ENCODE measurements at regions not wholly inside any gene's neighbourhood (a gene's known extent, or its start where the extent isn't known, plus 50 kb on each side); places are given as distances from the start of the nearest gene placed in this dataset.
A peak's percentile ranks its signal among the peaks of the same experiment; 100 is the strongest.

DNA sequence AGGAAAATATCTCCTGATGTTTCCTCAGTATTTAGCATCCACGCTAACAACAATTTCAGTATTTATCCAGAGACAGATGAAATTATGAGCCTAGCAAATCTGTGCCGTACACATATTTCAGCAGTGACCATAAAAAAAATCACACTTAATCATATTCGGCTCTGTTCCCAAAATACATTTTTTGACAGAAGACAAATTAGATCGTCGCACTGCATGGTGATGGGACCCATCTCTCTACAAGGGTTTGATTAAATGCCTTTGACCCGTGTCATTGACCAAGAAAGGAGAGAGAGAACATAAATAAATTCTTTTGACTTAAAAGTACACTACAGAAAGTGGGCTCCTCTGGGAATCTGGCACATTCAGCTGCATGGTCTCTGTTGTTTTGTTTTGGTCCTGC, 215.3 kb upstream of the SEMA6D start:
- no peak for DNase-seq

DNA sequence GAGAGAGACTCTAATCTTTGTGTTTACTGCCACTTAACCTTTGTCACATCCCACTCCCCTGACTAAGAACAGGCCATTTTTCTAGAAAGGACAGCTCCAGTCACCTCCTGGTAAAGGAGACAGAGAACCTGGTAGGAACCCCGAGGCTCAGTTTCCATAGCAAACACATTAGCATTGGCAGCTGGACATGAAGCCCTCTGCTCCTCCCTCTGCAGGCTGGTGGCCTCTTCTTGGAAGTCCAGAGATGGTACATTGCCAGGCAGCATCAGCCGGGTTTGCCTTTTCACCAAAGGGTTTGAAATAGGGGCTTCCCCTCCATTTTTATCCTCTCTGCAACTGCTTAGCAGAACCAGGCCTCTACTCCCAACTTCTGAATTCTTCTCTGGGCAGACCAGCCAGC, 213.4 kb upstream of the SEMA6D start:
- DNase-seq, result no peak

DNA sequence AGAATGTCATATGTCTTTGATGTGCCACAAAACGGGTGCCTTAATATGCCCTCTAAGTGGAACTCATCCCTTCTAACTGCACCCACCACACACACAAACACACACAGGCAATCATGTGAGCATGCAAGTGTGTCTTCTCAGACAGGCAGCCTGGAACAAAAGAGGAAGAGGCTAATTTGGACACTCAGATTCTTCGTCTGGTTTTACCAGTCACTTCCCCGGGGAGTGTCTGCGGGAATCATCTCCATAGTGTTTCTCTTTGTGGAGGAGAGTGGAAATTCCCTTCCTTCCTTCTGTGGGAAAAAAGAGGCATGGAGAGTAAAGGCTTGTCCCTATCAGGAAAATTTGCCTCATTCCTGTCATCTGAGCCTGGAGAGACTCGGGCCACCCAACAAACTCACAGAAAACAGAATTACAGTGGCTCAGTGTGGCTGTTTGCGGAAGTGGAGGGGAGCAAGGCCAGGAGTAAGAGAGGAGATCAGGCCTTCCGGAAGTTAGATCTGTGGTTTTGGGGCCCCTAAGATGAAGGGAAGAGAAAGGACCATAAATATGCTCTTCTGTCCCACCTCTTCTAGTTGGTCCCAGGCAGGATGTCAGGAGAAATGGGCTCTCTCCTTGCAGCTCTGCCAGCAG, 212.6 kb upstream of the SEMA6D start:
- DNase-seq, result no peak

DNA sequence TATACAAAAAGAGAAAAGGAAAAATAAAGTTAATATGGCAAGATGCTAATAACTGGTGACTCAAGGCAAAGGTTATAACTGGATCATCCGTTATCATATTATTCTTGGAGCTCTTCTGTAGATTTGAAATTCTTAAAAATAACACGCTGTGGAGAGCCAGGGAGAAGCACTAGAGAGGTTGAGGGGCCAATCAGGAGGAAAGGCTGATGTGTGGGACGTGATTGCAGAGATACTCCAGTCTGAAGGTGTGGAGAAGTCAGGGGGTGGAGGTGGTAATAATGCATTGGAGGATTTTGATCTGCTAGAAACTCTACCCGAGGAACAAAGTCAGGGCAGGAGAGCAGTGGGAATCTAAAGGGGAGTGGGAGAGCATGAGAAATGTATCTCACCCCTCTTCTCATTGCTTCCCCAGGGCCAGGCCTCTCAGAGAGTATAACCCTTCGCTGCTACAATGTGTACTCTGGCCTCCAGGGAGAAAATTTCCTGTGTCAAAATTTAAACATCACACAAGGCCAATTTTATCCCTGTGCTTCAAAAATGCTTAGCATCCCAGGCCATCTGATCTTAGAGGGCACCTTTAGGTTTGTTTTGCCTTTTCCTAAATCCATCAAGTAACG, 211.5 kb upstream of the SEMA6D start:
- no peak for DNase-seq

DNA sequence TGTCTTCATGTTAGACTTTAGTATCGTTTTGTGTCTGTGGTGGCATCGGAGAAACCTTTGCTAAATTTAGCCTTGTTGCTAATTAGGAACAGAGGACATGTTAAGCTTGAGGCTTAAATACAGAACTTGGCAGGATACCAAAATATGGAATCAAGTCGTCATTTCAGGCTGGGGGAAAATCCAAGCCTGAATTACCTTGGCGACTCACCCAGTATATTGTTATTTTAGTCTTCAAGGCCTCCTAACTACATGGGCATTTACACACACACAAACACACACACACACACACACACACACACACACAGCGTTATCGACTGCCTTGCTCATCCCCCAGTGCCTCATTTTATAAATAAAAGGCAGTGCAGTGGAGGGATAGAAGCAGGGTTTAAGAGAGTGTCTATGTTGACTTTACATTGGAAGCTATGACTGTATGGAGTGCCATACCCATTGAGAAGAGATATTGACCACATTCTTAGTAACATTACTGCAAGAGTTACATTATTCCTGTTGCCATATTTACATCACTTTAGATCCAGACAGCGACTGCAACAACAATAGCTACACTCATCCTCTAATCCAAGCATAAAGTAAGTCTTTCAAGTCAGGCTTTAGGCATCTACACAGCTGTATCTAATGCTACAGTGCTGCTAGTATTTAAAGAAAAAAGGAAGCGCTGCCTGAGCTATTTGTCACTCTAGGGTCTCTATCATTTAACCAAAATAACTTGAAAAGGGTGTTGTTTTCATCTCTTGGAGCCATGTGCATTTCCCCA, 210.8 kb upstream of the SEMA6D start:
- no peak for DNase-seq

DNA sequence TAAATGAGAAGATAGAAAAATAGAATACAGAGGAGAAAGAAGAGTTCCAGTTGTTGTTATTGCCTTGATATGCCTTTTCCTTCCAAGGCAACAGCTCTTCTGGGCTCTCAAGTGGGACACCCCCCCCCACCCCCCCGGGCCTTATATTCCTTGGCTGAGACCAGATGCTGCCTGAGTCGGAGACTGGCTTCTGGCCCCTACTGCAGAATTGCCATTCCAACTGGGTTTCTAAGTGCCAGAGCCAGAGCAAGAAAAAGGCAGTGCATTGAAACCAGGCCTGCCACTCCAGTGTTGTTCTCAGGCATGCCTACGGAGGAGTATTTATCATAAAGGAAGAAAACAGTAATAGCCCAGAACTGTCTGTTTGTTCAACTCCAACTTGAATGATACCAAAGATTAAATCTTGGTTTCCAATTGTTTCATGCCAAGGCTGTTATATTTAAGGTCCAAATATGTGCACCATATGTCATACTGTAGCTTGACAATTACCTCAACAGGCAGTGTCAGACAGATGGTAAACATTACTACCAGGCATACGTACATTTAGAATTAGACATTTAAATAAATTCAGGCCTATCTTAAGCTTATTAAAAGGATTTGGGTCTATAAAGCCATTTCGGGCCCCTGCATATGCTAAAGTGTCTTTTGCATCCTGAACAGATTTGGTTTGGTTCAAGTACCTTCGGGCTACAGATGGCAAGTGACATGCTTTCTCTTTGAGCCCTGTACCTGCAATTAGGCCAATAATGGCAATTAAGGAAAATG, 209.9 kb upstream of the SEMA6D start:
- DNase-seq, result no peak

DNA sequence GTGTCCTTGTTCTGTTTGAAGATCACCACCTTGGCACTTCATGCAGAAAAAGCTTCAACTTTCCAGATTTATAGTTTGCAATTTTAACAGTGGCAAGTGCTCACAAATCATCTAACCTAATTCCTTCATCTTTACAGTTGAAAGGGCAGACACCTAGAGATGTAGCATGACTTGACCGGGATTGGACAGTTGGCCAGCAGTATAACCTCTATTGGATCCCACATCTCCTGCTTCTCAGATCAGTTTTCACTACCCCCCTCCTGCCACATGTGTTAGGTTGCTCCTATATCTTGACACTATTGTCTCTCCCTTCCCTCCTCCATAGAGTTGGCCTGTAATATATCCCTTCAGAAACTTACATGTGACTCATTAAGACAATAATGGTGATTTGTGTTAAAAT, 206.0 kb upstream of the SEMA6D start:
- no peak for DNase-seq

DNA sequence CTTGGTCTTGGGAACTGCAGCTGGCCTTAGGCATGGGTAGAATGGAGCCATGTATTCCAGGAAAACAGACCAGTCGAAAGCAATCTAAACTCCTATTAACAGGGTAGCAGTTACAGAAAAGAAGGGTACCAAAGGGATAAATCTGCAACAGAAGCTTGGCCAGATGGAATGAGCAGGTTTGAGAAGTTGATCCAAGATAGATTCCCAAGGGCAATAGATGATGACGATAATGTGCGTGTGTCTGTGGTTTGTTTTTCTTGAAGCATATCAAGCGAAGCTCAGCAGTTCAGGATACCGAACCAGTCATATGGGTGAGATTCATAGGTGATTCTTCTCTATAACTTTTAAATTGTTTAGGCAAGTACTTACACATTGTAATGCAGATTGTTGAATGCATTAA, 203.8 kb upstream of the SEMA6D start:
- no peak for DNase-seq

DNA sequence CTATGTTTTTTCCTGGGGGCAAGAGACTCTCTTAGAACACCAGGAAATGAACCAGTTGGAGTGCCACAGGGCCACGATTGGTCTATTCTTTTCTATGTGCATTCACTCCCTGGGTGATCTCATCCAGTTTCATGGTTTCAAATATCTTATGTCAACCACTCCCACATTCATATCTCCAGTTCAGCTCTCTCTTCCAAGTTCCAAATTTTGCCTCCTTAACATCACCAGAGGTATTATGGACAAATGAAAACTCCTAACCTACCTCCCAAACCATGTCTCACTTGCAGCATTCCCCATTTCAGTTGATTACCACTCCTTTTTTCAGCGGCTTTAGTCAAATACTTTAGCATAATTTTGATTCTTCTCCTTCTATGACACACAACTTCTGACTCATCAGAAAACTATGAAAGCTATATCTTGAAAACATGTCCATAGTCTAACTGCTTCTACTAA, 203.1 kb upstream of the SEMA6D start:
- no peak for DNase-seq

DNA sequence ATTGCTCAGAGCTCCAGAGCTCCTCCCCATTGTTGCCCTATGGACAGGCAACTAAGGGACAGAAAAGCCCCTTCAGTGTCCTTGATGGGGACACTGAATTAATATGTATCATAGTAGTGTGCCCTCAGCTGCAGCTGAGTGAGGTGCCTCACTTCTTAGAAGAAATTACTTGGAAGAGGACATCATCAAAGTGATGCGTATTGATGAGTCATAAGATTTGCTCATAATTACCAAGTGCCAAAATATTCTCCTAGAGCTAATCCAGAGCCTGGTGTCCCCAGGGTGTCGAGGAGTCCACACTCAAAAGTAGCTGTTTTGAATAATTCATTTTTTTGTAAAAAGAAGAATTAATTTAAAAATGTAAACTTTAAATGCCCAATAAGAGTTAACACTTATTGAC, 200.7 kb upstream of the SEMA6D start:
- no peak for DNase-seq

DNA sequence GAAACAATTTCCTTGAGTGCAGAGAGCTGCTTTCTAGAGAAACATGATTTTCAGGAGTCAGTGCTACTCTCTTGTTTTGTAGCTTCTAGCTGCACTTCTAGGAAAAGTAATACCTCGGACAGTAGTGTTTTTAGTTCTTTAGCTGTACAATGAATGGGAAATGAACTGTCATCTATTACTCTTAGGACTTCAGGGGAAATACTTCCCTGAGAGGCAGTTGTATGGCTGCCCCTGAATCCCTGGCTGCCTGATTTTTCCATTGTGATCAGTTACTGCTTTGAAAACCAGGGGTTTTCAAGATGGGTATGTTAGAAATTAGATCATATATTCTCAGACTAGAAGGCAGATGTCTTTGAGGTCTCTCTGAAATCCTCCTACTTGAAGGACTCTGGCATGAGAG, 200.3 kb upstream of the SEMA6D start:
- DNase-seq, result no peak

DNA sequence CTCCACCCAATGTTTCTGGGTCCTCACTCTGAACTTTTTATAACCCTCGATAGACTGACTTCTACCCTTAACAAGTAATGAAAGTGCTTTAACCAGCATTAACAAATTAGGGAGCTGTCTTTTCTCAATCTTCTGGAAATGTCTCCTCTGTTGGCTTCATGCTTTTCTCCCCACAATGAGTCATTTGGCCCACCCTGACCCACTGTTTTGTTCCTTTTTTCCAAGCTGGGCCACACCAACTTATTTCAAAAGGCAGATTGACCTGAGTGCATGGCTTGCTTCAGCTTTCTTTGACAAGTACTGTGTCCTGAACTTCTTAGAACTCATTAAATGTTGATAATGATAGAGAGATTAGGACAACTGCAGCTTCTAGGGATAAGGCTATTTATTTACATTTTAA, 199.6 kb upstream of the SEMA6D start:
- DNase-seq, result no peak

DNA sequence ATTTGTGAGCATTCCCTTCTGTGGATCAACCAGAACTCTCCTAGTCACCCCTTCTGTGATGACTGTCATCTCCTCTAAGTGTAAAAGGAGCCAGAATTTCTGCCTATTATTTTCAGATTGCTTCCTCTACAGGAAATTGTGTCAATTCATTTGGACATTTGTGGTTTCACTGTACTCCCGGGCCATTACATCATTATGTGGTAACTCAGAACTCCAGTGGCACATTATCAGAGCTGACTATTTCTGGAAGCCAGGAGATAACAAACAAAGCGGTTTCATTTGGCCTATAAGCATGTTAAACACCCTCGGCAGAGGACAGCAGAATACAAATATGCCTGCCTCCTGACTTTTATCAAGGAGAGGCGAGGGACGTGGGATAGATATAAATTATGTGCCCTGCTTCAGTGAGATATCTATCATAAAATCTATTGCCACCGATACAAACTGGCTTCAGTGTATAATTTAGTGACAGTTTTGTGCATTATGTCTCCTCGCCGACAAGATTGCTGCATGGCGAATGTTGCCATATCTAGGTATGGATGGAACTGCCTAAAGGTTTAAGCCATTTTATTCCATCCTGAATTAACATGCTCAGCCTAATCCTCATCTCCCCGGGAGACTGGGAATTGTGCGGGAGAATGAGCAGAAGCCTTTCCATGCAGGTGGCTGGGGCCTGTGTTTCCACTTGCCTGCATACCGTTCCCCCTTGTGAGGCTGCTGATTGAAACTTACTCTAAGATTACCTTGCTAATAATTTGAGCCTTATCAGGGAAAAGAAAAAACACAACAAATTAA, 193.4 kb upstream of the SEMA6D start:
- DNase-seq, result no peak

DNA sequence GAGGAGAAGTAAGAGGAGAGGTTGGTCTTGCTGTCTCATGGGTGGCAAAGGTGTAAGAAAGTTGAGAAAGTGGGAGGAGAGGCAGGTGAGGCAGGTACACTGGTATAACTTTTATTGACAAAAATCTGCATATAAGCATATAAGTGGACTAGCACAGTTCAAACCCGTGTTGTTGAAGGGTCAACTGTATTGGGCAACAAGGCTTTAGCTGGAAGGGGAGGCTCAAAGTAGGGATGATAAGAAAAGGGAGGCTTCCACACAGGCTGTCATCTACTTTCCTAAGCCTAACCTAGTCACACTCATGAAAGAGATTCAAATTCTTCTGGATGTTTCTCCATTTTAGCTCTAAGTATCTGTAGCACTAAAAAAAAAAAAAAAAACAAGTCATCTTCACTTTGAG, 188.1 kb upstream of the SEMA6D start:
- no peak for DNase-seq

DNA sequence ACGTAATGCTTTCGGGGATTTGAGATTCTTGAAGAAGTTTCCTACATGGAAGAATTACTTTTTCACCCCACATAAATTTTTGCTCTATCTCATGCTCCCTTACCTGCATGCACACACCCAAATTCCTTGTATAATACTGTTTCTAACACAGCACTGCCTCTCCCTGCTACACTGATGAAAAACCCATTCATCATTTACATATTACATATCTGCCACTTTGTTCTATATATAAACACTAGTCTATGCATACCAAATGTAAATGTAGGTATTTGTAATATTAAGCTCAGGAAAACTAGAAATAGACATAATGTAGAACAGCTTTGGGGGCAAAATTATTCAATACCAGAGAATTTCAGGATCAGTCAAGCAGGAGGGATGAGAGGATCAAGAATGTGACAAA, 182.6 kb upstream of the SEMA6D start:
- no peak for DNase-seq

DNA sequence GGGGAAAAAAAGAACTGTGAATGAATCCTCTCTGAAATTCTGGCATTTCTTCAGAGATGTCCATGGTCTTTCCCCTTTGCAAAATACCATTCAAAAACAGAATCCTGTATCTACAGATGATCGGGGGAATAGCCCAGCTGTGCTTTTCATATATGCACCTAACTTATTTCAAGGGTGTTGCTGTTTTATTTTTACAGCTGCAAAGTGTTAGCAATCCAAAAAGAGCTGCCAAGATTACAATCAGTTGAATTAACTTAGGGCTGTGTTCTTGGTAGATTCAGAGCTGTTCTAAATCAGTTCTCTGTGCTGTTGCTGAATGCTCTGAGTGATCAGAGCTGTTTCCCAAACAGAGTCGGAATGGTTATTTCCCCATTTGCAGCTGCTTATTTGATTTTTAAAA, 175.7 kb upstream of the SEMA6D start:
- no peak for DNase-seq

DNA sequence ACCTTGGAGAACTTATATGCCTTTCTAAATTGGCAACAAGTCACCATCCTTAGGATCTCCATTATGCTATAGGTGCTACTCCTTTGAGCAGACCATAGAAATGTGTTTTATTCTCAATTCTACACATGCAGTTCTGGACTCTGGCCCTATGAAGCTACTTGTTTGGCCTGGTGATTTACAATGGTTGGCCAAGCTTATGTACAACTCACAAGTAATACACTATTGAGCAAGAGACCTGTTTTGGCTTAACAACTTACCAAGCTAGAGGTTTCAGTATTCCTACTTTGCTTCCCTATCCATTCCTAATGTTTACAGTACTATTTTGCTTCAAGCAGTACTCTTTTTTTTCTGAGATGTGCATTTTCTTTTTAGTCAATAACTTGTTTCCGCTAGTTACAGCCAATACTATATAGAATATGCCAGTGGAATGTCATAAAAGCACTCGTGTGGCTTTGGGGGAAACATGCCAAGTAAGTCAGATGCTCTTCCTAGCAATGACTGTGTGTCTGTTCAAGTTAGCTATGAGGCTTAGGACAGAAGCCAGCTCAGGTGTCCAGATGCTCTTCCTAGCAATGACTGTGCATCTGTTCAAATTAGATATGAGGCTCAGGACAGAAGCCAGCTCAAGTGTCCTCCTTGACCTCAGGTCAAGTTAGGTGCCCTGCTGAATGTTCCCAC, 174.9 kb upstream of the SEMA6D start:
- DNase-seq, result no peak

DNA sequence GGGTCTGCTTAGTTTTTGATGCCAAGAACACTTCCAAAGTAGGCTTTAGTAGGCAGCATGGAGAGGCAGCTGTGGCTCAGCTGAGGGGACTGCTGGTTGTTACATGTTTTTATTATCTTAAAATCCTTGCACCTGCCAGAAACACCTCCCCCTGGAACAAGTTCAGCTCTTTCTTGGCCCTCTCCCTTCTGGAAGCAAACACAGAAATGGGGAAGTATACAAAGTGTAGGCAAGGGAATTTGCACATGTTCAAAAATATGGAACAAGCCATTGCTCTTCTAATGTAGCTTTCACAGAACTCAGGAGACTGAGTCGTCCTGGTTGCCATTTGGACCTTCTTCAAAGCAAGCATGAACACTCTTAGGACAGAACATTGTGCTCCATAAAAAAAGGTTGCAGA, 169.1 kb upstream of the SEMA6D start:
- no peak for DNase-seq

DNA sequence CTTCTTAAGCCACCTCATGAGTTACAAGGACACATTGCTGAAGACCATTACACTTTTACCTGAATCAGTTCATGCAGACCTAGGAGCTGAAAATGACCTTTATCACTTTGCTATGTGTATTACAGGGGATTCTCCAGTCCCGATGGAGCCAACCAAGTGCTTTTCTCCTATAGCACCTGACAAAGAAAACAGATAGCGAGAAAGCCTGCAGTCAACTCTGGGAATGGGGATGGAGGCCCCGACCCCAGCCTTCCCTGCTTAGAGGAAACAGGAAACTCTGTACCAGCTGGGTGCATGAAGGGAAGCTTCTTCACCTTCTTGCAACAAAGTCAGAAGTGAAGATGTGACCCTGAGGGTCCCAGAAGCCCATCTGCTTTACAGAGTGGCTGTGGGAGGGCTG, 168.3 kb upstream of the SEMA6D start:
- DNase-seq, result no peak

DNA sequence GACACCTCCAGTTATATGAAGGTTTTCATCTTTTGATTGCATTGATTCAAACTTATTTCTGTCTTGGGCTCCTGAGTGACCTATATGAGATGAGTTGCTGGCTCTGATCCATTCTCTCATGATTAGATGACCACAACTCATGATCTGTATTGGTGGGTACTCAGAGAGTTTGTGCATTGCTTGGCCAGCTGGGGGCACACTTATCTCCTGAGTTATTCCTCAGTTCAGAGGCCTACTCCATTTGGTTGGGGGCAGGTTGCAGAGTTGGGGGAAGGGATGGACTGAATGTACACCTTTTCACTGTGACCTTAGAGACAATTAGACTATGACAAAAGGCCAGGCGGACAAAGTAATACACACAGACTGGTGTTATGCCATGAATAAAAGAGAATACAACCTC, 166.2 kb upstream of the SEMA6D start:
- peak; percentile 77 for DNase-seq

DNA sequence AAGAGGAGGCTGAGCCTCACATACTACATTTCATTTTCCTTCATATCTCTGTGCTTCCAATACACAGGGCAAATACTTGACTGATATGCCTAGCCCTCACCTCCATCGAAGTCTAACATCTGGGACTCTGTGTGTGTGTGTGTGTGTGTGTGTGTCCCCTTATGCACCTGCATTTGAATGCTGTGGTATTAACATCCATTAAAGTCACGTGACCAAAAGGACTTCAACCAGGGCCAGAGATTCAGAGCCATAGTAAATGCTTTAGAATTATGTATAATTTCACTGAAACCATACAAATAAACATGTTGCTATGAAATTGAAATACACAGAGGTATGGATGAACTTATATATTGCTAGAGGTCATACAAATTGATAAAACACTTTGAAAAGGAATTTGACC, 165.8 kb upstream of the SEMA6D start:
- DNase-seq, result no peak

DNA sequence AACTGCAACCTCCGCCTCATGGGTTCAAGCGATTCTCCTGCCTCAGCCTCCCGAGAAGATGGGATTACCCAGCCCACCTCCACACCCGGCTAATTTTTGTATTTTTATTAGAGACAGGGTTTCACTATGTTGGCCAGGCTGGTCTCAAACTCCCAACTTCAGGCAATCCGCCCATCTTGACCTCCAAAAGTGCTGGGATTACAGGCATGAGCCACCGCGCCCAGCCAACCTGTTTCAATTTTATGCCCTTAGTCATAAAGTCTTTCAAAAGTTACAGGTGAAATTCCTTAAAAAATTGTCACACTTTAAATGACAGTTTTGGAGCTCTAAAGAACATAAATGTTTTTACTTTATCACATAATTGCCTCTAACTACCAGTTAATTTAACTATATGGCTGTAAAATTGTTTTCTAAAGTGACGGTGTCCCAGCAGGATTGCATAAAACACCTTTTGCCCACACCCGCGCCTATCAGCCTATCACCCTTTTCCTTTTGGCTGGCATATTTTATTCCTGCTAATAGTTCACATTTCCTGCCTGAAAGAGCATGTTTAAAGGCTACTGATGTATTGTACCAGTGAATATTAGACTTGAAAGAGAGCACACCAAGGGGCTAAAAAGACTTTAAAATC, 164.2 kb upstream of the SEMA6D start:
- DNase-seq, result no peak

All from NCI-H146 (cell line).